Hematopoietic multipotent progenitor cell (in vitro differentiated cells): ENCODE measurements at regions not wholly inside any gene's neighbourhood (a gene's known extent, or its start where the extent isn't known, plus 50 kb on each side); places are given as distances from the start of the nearest gene placed in this dataset.
A peak's percentile ranks its signal among the peaks of the same experiment; 100 is the strongest.

Source experiments
- DNase-seq, 3 donors: peaks; one replicate each; pipeline ENCODE4 v3.0.0-alpha.2; 2011 to 2015; ENCODE audit warnings: low read depth in 2 of 3, low spot score in 2 of 3

DNA sequence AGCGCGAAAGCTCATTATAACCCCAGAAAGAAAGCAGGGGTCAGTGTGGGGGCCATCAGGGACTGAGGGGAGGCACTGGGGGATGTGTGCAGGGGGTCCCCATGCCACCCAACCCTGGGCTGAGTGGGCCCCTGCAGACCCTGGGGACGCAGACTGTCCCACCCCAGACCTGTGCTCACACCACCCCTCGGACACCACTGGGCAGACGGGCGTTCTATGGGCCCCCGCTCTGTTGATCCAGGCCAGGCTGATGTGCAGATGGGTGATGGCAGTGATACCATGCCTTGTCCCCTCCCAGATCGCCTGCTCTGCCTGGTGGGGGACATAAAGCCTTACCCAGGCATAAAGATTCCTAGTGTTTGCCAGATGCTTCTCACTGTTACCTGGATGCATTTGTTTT, 259.7 kb upstream of the TLE3 start:
- no peak for DNase-seq

GRCh38 chr15:70356919-70357318, 259.2 kb upstream of the TLE3 start:
- no peak for DNase-seq

DNA sequence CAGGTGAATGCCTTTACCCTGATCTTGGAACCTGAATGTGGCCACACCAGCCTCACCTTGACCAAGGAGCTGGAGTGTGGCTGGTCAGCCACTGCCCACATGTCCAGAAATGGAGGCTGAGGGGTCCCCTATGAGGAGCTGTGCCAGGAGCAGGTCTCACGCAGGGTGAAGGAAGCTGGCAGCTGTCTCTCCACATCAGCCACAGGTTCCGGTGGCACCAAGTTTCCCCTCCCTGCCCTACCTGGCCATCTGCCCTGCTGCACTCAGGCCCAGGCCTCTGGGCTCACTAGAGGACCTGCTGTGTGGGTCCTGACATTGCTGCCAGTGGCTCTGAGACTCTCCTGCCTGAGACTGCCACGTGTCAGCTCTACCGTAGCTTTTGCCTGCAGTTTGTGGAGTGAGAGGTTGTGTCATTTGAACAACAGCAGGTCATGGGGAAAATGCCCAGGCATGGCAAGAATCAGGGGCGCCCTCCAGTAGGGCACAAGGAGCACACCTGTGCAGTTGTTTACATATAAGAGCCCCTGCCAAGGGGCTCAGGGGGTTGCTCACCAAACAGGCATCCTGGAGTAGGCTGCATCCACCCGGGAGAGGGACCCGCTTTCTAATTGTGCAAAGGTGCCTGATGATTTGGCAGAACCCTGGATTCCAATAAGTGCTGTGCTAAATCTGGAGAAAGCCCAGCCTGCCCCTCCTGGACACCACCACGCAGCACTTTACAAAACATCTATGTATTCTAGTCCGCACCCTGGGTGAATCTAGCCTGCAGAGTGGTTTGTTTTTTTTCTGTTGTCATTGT, 258.5 kb upstream of the TLE3 start:
- DNase-seq, result no peak

DNA sequence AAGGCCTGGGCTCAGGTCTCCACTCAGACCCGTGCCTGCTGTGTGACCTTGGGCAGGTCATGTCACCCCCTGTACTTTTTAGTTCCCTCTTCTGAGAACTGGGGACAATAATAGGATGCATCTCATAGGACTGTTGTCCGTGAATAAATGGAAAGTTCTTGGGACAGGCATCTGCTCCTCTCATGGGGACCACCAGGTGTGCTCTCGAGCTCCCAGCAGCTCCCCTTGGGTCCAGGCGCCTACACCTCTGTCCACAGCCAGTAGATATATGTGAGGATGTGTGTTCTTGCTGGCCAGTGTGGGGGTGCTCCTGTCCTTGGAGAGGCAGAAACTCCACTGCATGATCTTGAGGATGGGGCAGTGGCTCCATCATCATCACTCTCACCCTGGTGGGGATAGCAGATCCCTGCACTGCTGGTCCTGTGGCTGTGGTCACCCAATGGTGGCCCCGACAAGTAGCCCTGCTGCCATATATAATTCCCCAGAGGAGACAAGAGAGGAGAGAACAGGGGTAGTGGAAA, 257.6 kb upstream of the TLE3 start:
- no peak for DNase-seq

- peak in 1 of 3 donors; percentile 14 for DNase-seq
Measured at GRCh38 chr15:70354346-70354905, 256.7 kb upstream of the TLE3 start.

GRCh38 chr15:70353606-70354345, 256.1 kb upstream of the TLE3 start:
- DNase-seq, result no peak

- no peak for DNase-seq
Measured at GRCh38 chr15:70351941-70352774, 254.4 kb upstream of the TLE3 start.

GRCh38 chr15:70351391-70351790, 253.7 kb upstream of the TLE3 start:
- DNase-seq, result no peak

- peak in 1 of 3 donors; percentile 24 for DNase-seq
Measured at GRCh38 chr15:70348581-70349344, 251.0 kb upstream of the TLE3 start.

- DNase-seq, result no peak
Measured at GRCh38 chr15:70348226-70348543, 250.5 kb upstream of the TLE3 start.

DNA sequence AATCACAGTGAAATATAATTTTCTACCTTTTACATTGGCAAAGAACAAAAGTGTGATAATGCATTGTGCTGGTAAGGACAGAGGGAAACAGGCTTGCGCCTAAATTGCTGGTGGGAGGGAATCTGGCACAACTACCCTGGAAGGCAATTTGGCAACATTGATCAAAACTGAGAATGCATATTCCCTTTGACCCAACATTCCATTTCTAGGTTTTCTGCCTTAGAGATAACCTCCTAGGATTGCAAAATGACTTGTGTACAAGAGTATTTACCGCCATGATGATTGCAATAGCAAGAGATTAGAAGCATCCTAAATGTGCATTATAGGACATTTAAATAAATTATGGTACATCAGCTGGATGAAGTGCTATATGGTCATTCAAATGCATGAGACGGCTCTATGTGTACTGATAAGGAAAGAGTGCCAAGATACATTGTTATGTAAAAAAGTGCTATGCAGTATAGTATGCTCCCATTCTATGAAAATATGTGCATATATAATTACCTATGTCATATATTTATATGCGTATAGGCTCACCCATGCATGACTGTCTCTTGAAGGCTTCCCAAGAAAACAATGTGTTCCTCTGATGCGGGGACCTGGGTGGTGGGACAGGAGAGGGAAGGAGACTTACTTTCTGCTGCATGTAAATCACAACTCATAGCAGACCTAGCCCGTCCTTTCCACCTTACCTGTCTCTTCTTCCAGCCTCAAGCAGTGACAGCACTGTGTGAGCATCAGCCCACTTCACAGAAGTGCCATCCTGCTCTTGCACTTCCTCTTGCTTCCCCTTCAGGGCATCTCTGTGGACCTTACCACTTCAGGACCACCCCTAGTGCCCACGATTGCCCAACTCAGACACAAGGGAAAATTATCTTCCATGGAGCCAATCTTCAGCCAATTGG, 249.9 kb upstream of the TLE3 start:
- no peak for DNase-seq

DNA sequence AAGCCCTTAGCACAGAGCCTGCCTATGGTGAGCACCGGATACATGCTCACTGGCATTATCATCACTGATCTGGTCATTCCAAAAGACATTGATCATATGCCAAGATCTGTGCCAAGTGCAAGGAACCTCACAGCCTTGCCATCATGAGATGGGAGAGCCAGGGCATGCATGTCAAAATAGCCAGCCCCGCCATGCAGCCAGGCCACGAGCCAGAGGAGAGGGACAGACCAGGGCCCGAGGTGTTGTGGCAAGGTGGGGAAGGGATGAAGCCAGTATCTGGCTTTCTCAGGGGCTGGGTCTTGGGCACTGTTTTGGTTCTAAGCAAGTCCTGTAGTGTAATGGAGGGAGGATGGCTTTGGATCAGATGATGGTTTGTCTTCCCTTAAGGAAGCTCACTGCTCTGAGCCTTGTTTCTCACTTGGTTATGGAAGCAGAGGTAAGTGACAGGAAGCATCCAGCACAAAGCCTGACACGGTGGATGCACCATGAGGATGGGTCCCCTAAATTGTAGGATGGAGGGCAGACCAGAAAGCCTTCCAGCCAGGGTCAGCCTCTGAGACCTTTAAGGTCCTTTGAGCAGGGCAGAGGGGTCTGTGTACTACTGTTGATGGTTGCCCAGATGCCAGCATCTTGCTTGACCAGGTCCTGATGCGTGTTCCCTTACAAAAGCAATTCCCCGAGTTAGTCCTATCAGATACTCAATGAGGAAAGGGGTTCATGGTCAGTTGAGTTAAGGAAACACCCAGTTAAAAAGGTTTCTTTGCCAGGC, 247.7 kb upstream of the TLE3 start:
- no peak for DNase-seq

DNA sequence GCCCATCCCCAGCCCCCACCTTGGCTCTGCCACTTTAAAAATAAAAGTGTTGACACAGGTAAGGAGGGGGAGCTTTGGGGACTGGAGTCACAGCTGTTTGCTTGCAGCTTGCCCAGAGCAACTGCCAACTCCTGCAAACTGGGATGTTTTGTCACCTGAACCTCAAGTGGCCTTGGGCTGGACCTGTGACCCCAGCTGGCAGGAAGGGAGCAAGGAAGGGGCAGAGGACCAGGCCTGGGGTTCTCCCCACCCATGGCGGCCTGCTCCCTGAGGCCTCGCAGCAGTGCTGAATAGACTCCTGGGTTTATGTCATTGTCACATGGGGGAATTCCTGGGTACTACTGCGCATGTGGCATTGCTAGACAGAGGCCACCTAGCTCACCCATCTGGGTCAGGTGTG, 246.9 kb upstream of the TLE3 start:
- DNase-seq, result no peak

DNA sequence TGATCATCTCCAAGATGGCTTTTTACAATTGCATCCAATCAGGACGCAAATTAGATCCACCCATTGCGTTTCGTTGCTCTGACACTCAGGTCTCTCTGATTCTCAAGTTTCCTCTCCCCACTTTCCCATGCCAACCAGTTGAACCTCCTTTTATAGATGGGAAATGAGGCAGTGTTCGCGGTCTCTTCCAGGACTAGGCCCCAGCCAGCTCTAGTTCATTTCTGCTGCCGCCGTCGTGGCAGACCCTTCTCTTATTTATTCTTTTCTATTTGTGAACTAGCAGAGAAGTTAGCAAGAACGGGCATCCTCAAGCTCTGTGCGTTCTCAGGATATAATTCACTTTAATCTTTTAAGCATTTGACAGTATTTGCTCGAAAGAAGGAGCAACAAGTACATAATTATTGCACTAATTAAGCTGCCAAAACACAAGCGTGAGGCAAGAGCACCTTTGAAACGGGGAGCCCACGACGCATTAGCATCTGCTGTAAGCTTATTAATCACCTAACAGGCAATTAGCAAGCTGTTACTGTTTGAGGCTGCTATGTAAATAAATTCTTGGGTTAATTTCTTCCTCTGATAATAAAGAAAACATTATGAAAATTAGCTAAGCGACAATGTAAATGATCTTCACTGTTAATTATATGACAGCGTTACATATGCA, 246.4 kb upstream of the TLE3 start:
- no peak for DNase-seq

DNA sequence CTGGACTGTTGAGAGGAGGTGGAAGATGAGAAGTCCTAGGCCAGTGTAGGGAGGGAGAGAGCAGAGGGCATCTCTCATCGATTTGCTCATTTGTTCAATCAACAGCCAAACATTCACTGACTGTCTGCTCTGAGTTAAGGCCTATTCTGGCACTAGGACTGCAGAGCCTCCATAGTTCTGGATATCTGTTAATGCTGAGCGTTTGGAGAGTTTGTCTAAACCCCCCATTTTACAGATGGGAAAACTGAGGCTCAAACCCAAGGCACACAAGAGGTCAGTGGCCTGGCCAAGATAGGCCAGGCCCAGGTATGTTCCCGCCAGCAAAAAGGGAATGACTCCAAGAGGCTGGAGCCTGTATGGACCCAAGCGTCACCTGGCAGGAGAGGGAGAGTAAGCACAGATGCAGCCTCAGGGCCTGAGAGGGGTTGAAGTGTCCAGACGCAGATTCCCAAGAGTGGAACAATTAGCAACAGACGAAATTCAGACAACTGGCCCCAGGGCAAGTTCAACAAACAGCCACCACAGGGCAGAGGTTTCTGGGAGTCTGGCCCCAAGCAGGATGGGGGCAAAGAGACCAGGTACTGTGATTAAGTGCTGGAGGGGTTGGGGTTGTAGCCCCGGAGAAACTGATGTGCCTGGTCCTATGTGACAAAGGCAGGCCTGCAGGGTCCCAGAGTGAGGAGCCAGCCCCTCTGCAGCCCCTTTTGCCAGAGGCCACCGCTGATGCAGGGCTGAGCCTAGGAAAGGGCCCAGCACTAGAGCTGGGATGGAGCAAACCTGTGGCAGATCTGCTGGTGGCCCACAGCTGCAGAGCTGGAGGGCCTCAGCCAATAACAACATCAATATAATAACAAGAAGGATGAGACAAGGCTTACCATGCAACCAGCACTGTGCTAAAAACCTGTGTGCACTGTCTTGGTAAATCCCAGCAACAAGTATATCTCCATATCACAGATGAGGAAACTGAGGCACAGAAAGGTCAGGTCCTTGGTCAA, 245.1 kb upstream of the TLE3 start:
- DNase-seq, result no peak

DNA sequence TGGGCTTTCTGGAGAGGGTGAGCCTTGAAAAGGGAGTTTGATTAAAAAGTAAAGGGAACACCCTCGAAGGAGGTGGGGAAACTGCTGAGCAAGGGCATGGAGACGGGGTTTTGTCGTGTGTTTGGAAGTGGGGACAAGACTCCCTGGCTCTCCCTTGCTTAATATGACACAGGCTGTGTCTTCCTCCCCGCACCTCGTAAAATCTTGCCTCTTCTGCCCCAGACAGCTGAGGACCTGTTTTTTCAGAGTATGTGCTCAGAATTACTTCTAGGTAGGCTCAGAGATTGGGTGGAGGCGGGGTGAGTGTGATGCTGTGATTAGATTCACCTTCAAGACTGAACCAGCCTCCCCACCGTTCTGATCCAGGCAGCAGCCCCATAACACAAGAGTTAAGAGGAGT, 244.4 kb upstream of the TLE3 start:
- DNase-seq, result no peak

DNA sequence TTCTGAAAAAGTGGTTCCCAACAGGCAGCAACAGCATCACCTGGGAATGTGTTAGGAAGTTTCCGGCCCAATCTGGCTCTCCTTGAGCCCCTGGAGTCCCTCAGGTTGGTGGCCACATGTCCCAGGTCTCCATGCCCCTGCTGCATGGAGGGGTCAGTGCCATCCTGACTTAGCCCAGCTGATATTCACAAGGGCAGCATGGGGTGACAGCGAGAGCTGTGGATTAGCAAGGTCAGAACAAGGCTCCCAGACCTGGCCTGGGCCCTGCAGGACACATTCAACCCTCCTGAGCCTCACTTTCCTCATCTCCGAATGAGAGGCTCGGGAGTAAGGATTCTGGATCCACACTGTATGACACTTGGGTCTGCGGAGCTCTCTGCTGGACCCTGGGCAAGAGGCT, 243.8 kb upstream of the TLE3 start:
- no peak for DNase-seq
